NCI-H2196 (cell line): ENCODE measurements at regions not wholly inside any gene's neighbourhood (a gene's known extent, or its start where the extent isn't known, plus 50 kb on each side); places are given as distances from the start of the nearest gene placed in this dataset.

ENCODE experiments used
- DNase-seq: peaks from one replicate; lab custom pipeline; 2025; ENCODE audit not compliant: unreplicated experiment; lab: John Stamatoyannopoulos, UW

- no peak for DNase-seq
These were observed 524.3 kb downstream of the RASEF start for GRCh38 chr9:82538634-82539033.

GRCh38 chr9:82539146-82539545 lies 523.8 kb downstream of the RASEF start:
- DNase-seq = no peak

- DNase-seq = no peak
These were observed 522.9 kb downstream of the RASEF start for GRCh38 chr9:82539856-82540579.

- DNase-seq = no peak
These were observed 519.2 kb downstream of the RASEF start for GRCh38 chr9:82543726-82544125.

- no peak for DNase-seq
These were observed 516.8 kb downstream of the RASEF start for GRCh38 chr9:82546136-82546535.

- no peak for DNase-seq
These were observed 514.9 kb downstream of the RASEF start for GRCh38 chr9:82547995-82548394.

GRCh38 chr9:82549174-82549821 lies 513.6 kb downstream of the RASEF start:
- no peak for DNase-seq

- DNase-seq = no peak
These were observed 510.2 kb downstream of the RASEF start for GRCh38 chr9:82552784-82553183.

- no peak for DNase-seq
These were observed 509.1 kb downstream of the RASEF start for GRCh38 chr9:82553654-82554366.

GRCh38 chr9:82554381-82554780 lies 508.6 kb downstream of the RASEF start:
- no peak for DNase-seq

- DNase-seq = no peak
These were observed 507.9 kb downstream of the RASEF start for GRCh38 chr9:82555031-82555430.

GRCh38 chr9:82555431-82556051 lies 507.4 kb downstream of the RASEF start:
- DNase-seq = no peak

GRCh38 chr9:82558346-82558745 lies 504.6 kb downstream of the RASEF start:
- DNase-seq = no peak

GRCh38 chr9:82558855-82559630 lies 503.9 kb downstream of the RASEF start:
- DNase-seq = no peak

GRCh38 chr9:82560036-82560435 lies 502.9 kb downstream of the RASEF start:
- no peak for DNase-seq

GRCh38 chr9:82560457-82560904 lies 502.5 kb downstream of the RASEF start:
- DNase-seq = peak; percentile 58

GRCh38 chr9:82563094-82563493 lies 499.8 kb downstream of the RASEF start:
- no peak for DNase-seq

GRCh38 chr9:82563841-82564240 lies 499.1 kb downstream of the RASEF start:
- no peak for DNase-seq

- no peak for DNase-seq
These were observed 497.6 kb downstream of the RASEF start for GRCh38 chr9:82565188-82565969.

GRCh38 chr9:82567953-82568352 lies 495.0 kb downstream of the RASEF start:
- DNase-seq = no peak
